ENCODE measurements at regions not wholly inside any gene's neighbourhood (a gene's known extent, or its start where the extent isn't known, plus 50 kb on each side); places are given as distances from the start of the nearest gene placed in this dataset.

- Histone ChIP-seq H3K4me2 (no peak overlapping the region), H3K27ac (ENCODE audit: low read depth) (no peak overlapping the region), H3K4me1 (ENCODE audit: insufficient read depth) (no peaks in the 10 kb centered on the region), H3K27me3 (ENCODE audit: insufficient read depth) (no peaks in the 10 kb centered on the region), H2AFZ (no peak overlapping the region), H3K79me2 (replicated peaks; ENCODE audit: insufficient read depth) (no peaks in the 10 kb centered on the region), H3K4me3 (no peak overlapping the region), H3K36me3 (ENCODE audit: insufficient read depth) (no peaks in the 10 kb centered on the region), H3K9me2 (ENCODE audit: insufficient read depth) (no peaks in the 10 kb centered on the region), H4K20me1 (replicated peaks; ENCODE audit: insufficient read depth) (no peaks in the 10 kb centered on the region), H3F3A (replicated peaks; ENCODE audit: low read depth) (no peaks in the 10 kb centered on the region)
- no peak for DNase-seq (ENCODE audit: low spot score)
- ATAC-seq, result no peak
- Mint-ChIP-seq H3K9me3 (no peaks in the 10 kb centered on the region; the same call in 2 of the 3 replicates), H3K27me3 (ENCODE audit: insufficient read depth, low read depth, poor library complexity) (peaks cover 14% of the 10 kb centered on the region), H3K27ac (no peak overlapping the region), H3K4me3 (no peak overlapping the region), H3K36me3 (ENCODE audit: low read depth) (no peaks in the 10 kb centered on the region), H3K4me1 (no peaks in the 10 kb centered on the region)
- TF ChIP-seq NANOG (IDR thresholded peaks at IDR 0.05; ENCODE audit: borderline replicate concordance) (no peak), ZNF114 (CRISPR knock-in tag; IDR thresholded peaks at IDR 0.05) (no peak), JUNB (IDR thresholded peaks at IDR 0.05; ENCODE audit: unreplicated experiment) (no peak), REST (IDR thresholded peaks at IDR 0.05; ENCODE audit: unreplicated experiment) (no peak), CTCF (conservative IDR thresholded peaks at IDR 0.05; ENCODE audit: low read depth in 2 of 2) (no peak)
These were observed 57.7 kb upstream of the DIO3 start for GRCh38 chr14:101503431-101504095.

- no peaks in the 10 kb centered on the region for H3K27me3 ChIP-seq (ENCODE audit: insufficient read depth)
- DNase-seq (ENCODE audit: low spot score) (no peak), ATAC-seq (no peak; the same call in 2 of the 3 replicates)
- H3K4me2 ChIP-seq, result no peak overlapping the region
- Mint-ChIP-seq H3K4me1 (no peaks in the 10 kb centered on the region), H3K9me3 (no peaks in the 10 kb centered on the region; the same call in 2 of the 3 replicates), H3K27me3 (ENCODE audit: insufficient read depth, low read depth, poor library complexity) (peaks cover 12% of the 10 kb centered on the region), H3K4me3 (no peak overlapping the region), H3K27ac (no peak overlapping the region), H3K36me3 (ENCODE audit: low read depth) (no peaks in the 10 kb centered on the region)
- H3K4me1 ChIP-seq (ENCODE audit: insufficient read depth), result no peaks in the 10 kb centered on the region
- H3F3A ChIP-seq (replicated peaks; ENCODE audit: low read depth), result no peaks in the 10 kb centered on the region
- H3K4me3 ChIP-seq, result no peak overlapping the region
- no peak overlapping the region for H2AFZ ChIP-seq
- TF ChIP-seq CTCF (conservative IDR thresholded peaks at IDR 0.05; ENCODE audit: low read depth in 2 of 2) (peak in 1 of 2 experiments; percentile 50; a peak in 3 of 4 replicates), ZNF114 (CRISPR knock-in tag; IDR thresholded peaks at IDR 0.05) (no peak)
- no peaks in the 10 kb centered on the region for H4K20me1 ChIP-seq (replicated peaks; ENCODE audit: insufficient read depth)
- H3K27ac ChIP-seq (ENCODE audit: low read depth), result no peak overlapping the region
- no peaks in the 10 kb centered on the region for H3K36me3 ChIP-seq (ENCODE audit: insufficient read depth)
- no peaks in the 10 kb centered on the region for H3K9me2 ChIP-seq (ENCODE audit: insufficient read depth)
- H3K79me2 ChIP-seq (replicated peaks; ENCODE audit: insufficient read depth), result no peaks in the 10 kb centered on the region
These were observed 57.0 kb upstream of the DIO3 start for GRCh38 chr14:101504096-101504948.
